ENCODE measurements at regions not wholly inside any gene's neighbourhood (a gene's known extent, or its start where the extent isn't known, plus 50 kb on each side); places are given as distances from the start of the nearest gene placed in this dataset.
"Not testable (repeated sequence)": the region's sequence is repeated elsewhere in the genome, so short reads cannot be mapped to it uniquely, and the experiment has no call there.

DNA sequence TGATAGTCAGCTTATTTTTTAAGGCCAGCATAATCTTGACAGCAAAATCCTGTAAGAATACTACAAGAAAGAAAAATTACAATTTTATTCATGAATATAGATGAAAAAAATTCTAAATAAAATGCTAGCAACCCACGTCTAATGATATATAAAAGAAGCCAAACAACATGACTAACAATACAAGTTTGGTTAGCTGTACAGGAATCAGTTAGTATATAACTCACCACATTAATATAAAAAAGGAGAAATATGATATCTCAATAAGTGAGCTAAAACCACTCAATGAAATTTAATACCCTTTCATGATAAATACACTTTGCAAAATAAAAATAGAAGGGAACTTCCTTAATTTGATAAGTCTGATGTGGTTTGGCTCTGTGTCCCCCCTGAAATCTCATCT is 139.7 kb upstream of the MAN2A1 start:
- H3K4me3 ChIP-seq: no peak overlapping the region
- H3K36me3 ChIP-seq (replicated peaks; ENCODE audit: insufficient read depth, low read depth): no peaks in the 10 kb centered on the region
- H3K27me3 ChIP-seq: no peaks in the 10 kb centered on the region
- no peaks in the 10 kb centered on the region for H3K4me1 ChIP-seq (ENCODE audit: insufficient read depth)
- no peak overlapping the region for H3K27ac ChIP-seq
- H3K9me3 ChIP-seq (ENCODE audit: low read depth): no peaks in the 10 kb centered on the region
- TF ChIP-seq, protein P1, sequence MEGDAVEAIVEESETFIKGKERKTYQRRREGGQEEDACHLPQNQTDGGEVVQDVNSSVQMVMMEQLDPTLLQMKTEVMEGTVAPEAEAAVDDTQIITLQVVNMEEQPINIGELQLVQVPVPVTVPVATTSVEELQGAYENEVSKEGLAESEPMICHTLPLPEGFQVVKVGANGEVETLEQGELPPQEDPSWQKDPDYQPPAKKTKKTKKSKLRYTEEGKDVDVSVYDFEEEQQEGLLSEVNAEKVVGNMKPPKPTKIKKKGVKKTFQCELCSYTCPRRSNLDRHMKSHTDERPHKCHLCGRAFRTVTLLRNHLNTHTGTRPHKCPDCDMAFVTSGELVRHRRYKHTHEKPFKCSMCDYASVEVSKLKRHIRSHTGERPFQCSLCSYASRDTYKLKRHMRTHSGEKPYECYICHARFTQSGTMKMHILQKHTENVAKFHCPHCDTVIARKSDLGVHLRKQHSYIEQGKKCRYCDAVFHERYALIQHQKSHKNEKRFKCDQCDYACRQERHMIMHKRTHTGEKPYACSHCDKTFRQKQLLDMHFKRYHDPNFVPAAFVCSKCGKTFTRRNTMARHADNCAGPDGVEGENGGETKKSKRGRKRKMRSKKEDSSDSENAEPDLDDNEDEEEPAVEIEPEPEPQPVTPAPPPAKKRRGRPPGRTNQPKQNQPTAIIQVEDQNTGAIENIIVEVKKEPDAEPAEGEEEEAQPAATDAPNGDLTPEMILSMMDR (IDR thresholded peaks at IDR 0.05; ENCODE audit: poor library complexity): no peak
- TF ChIP-seq EZH2phosphoT487 (IDR thresholded peaks at IDR 0.05; ENCODE audit: low read depth, severe bottlenecking, unreplicated experiment) (no peak), EZH2 (IDR thresholded peaks at IDR 0.05; ENCODE audit: borderline replicate concordance) (no peak)
- H4K20me1 ChIP-seq (ENCODE audit: insufficient read depth, poor library complexity, severe bottlenecking): no peaks in the 10 kb centered on the region
- H3K4me2 ChIP-seq: no peak overlapping the region
- 75% methylated on average over 1 of the region's 1 CpG for WGBS (ENCODE audit: low lambda C conversion rate, missing lambda C conversion rate)
- H3K9me2 ChIP-seq (replicated peaks; ENCODE audit: insufficient read depth): no peaks in the 10 kb centered on the region
- no peaks in the 10 kb centered on the region for H3K79me2 ChIP-seq
- no peak for DNase-seq (ENCODE audit: low spot score)
- H2AFZ ChIP-seq: no peak overlapping the region

DNA sequence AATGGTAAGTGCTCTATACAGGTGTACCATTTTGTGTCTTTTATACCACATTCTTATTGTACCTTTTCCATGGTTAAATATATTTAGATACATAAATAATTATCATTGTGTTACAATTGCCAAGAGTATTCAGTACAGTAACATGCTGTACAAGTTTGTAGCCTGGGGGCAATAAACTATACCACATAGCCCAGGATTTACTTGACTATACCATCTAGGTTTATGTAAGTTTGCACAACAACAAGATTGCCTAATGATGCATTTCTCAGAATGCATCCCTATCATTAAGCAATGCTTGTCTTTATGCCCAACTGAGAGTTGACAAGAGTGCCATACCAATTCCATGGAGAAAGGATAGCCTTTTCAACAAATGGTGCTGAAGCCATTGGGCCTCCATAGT is 136.7 kb upstream of the PJA2 start:
- no peak for TF ChIP-seq EZH2phosphoT487 (IDR thresholded peaks at IDR 0.05; ENCODE audit: low read depth, severe bottlenecking, unreplicated experiment)
- Histone ChIP-seq H3K9me2 (replicated peaks; ENCODE audit: insufficient read depth) (no peaks in the 10 kb centered on the region), H3K9me3 (ENCODE audit: low read depth) (no peaks in the 10 kb centered on the region), H3K4me2 (no peak overlapping the region), H3K4me1 (ENCODE audit: insufficient read depth) (no peaks in the 10 kb centered on the region), H3K27ac (no peak overlapping the region), H3K27me3 (no peaks in the 10 kb centered on the region), H3K36me3 (replicated peaks; ENCODE audit: insufficient read depth, low read depth) (no peaks in the 10 kb centered on the region), H2AFZ (no peak overlapping the region), H4K20me1 (ENCODE audit: insufficient read depth, poor library complexity, severe bottlenecking) (no peaks in the 10 kb centered on the region), H3K79me2 (no peaks in the 10 kb centered on the region), H3K4me3 (no peak overlapping the region)
- DNase-seq (ENCODE audit: low spot score): no peak

DNA sequence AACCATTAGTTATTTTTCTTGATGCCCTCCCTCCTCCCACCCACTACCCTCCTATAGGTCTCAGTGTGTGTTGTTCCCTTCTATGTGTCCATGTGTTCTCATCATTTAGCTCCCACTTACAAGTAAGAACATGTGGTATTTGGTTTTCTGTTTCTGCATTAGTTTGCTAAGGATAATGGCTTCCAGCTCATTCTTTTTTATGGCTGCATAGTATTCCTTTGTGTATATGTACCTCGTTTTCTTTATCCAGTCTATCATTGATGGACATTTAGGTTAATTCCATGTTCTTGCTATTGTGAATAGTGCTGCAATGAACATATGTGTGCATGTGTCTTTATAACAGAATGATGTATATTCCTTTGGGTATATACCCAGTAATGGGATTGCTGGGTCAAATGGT is 135.1 kb upstream of the PJA2 start:
- H2AFZ ChIP-seq; H3K4me1 ChIP-seq (ENCODE audit: insufficient read depth); H3K36me3 ChIP-seq (replicated peaks; ENCODE audit: insufficient read depth, low read depth); H3K4me2 ChIP-seq; H3K9me2 ChIP-seq (replicated peaks; ENCODE audit: insufficient read depth); H3K27me3 ChIP-seq; H3K9me3 ChIP-seq (ENCODE audit: low read depth); H3K79me2 ChIP-seq; DNase-seq (ENCODE audit: low spot score); H4K20me1 ChIP-seq (ENCODE audit: insufficient read depth, poor library complexity, severe bottlenecking); H3K27ac ChIP-seq; H3K4me3 ChIP-seq: not testable (repeated sequence)
- WGBS (ENCODE audit: low lambda C conversion rate, missing lambda C conversion rate): 72% methylated on average over 1 of the region's 1 CpG

DNA sequence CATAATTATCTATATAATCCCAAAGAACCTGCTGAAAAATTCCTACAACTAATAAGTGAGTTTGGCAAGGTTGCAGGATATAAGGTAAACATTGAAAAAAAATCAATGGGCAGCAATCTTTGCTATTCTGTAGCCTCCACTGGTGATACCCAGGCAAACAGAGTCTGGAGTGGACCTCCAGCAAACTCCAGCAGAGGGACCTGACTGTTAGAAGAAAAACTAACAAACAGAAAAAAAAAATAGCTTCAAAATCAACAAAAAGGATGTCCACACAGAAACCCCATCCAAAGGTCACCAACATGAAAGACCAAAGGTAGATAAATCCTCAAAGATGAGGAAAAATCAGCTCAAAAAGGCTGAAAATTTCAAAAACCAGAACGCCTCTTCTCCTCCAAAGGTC is 128.9 kb upstream of the PJA2 start:
- H2AFZ ChIP-seq; H3K4me3 ChIP-seq; H3K27ac ChIP-seq; H4K20me1 ChIP-seq (ENCODE audit: insufficient read depth, poor library complexity, severe bottlenecking); H3K9me2 ChIP-seq (replicated peaks; ENCODE audit: insufficient read depth); H3K36me3 ChIP-seq (replicated peaks; ENCODE audit: insufficient read depth, low read depth); DNase-seq (ENCODE audit: low spot score); H3K79me2 ChIP-seq; H3K9me3 ChIP-seq (ENCODE audit: low read depth); H3K4me1 ChIP-seq (ENCODE audit: insufficient read depth); H3K4me2 ChIP-seq; H3K27me3 ChIP-seq: not testable (repeated sequence)
- WGBS (ENCODE audit: low lambda C conversion rate, missing lambda C conversion rate): 90% methylated on average over 1 of the region's 1 CpG

DNA sequence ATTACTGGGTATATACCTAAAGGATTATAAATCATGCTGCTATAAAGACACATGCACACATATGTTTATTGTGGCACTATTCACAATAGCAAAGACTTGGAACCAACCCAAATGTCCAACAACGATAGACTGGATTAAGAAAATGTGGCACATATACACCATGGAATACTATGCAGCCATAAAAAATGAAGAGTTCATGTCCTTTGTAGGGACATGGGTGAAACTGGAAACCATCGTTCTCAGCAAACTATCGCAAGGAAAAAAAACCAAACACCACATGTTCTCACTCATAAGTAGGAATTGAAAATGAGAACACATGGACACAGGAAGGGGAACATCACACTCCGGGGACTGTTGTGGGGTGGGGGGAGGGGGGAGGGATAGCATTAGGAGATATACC is 125.3 kb upstream of the PJA2 start:
- not testable (repeated sequence) for H3K9me2 ChIP-seq (replicated peaks; ENCODE audit: insufficient read depth); H3K79me2 ChIP-seq; H3K27me3 ChIP-seq; DNase-seq (ENCODE audit: low spot score); H3K4me3 ChIP-seq; H2AFZ ChIP-seq; H3K27ac ChIP-seq; H3K9me3 ChIP-seq (ENCODE audit: low read depth); H3K4me1 ChIP-seq (ENCODE audit: insufficient read depth); H3K36me3 ChIP-seq (replicated peaks; ENCODE audit: insufficient read depth, low read depth); H3K4me2 ChIP-seq; H4K20me1 ChIP-seq (ENCODE audit: insufficient read depth, poor library complexity, severe bottlenecking)
- WGBS (ENCODE audit: low lambda C conversion rate, missing lambda C conversion rate): 100% methylated on average over 2 of the region's 4 CpGs

Data from hepatocyte (in vitro differentiated cells).